Loucy (cell line): ENCODE measurements at regions not wholly inside any gene's neighbourhood (a gene's known extent, or its start where the extent isn't known, plus 50 kb on each side); places are given as distances from the start of the nearest gene placed in this dataset.

ENCODE experiments used
- H2AFZ ChIP-seq: fragments of 200-600 bp; sonication (generic); 2 replicates; pipeline ENCODE4 v1.6.0; 2016; ENCODE audit warnings: antibody characterized with exemption, mild to moderate bottlenecking, low read length, moderate library complexity
- H3F3A ChIP-seq: fragments of 200-600 bp; 2 replicates; pipeline ENCODE4 v1.6.0; 2016; ENCODE audit warnings: antibody characterized with exemption, low read depth, mild to moderate bottlenecking
- H3K27me3 ChIP-seq: fragments of 200-600 bp; sonication (generic); 2 replicates; pipeline ENCODE4 v1.6.1; 2014; ENCODE audit warnings: low read length, mild to moderate bottlenecking; ENCODE audit not compliant: insufficient read depth, poor library complexity, severe bottlenecking
- H3K36me3 ChIP-seq: fragments of 200-600 bp; sonication (generic); 2 replicates; pipeline ENCODE4 v1.6.1; 2016; ENCODE audit warnings: low read length; ENCODE audit not compliant: insufficient read depth
- H3K4me1 ChIP-seq: fragments of 200-600 bp; sonication (generic); 2 replicates; pipeline ENCODE4 v1.5.1; 2014; ENCODE audit warnings: low read length, mild to moderate bottlenecking; ENCODE audit not compliant: insufficient read depth, poor library complexity, severe bottlenecking
- H3K4me2 ChIP-seq: fragments of 200-600 bp; sonication (generic); 2 replicates; pipeline ENCODE4 v1.6.0; 2014; ENCODE audit warnings: antibody characterized with exemption, low read length, low read depth, mild to moderate bottlenecking; ENCODE audit not compliant: poor library complexity, severe bottlenecking
- H3K4me3 ChIP-seq: fragments of 200-600 bp; sonication (generic); 2 replicates; pipeline ENCODE4 v1.5.1; 2014; ENCODE audit warnings: low read length, mild to moderate bottlenecking, mixed read lengths; ENCODE audit not compliant: poor library complexity, severe bottlenecking
- H3K79me2 ChIP-seq: fragments of 200-600 bp; sonication (generic); 2 replicates; pipeline ENCODE4 v1.6.1; 2014; ENCODE audit warnings: low read length; ENCODE audit not compliant: insufficient read depth
- H3K9ac ChIP-seq: fragments of 200-600 bp; sonication (generic); 2 replicates; pipeline ENCODE4 v1.6.0; 2014; ENCODE audit warnings: mild to moderate bottlenecking, low read depth, low read length, moderate library complexity; ENCODE audit not compliant: poor library complexity, severe bottlenecking
- H3K9me2 ChIP-seq: fragments of 200-600 bp; sonication (generic); replicated peaks from 2 replicates; pipeline ENCODE4 v1.6.1; 2016; ENCODE audit warnings: low read depth, low read length, mixed read lengths
- H3K9me3 ChIP-seq: fragments of 200-600 bp; sonication (generic); 2 replicates; pipeline ENCODE4 v1.6.1; 2014; ENCODE audit warnings: mild to moderate bottlenecking, antibody characterized with exemption, low read length, low read depth; ENCODE audit not compliant: insufficient read depth
- H4K20me1 ChIP-seq: fragments of 200-600 bp; sonication (generic); 2 replicates; pipeline ENCODE4 v1.6.0; 2014; ENCODE audit warnings: antibody characterized with exemption, low read length, mild to moderate bottlenecking; ENCODE audit not compliant: insufficient read depth, poor library complexity, severe bottlenecking
- EZH2phosphoT487 ChIP-seq: fragments of 200-600 bp; IDR thresholded peaks from 2 replicates; pipeline ENCODE4 v1.6.1; 2018; ENCODE audit warnings: antibody characterized with exemption, mild to moderate bottlenecking, moderate library complexity, borderline replicate concordance
- TF ChIP-seq, protein P1 (sequence below): fragments of 200-600 bp; sonication (generic); conservative IDR thresholded peaks from 2 replicates; pipeline ENCODE4 v1.5.1; 2014; ENCODE audit warnings: mild to moderate bottlenecking, antibody characterized with exemption, low read length

DNA sequence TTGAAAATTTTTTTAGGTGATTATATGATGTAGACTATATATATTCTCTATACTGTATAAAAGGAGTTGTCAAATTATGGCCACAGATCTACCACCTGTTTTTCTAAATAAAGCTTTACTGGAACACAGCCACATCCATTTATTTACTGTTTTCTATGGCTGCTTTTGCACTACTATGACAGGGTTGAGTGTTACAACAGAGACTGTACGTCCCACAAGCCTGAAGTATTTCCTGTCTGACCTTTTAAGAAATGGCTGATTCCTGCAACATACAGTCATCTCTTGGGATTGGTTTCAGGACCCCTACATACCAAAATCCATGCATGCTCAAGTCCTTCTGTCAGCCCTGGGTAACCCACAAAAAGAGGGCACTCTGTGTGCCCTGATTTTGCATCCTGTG, 508.3 kb downstream of the TSN start:
- H3K27me3 ChIP-seq = no peaks in the 10 kb centered on the region
- H3K9me2 ChIP-seq = no peaks in the 10 kb centered on the region
- H3K36me3 ChIP-seq = no peaks in the 10 kb centered on the region
- no peak for TF ChIP-seq EZH2phosphoT487
- TF ChIP-seq, protein P1, sequence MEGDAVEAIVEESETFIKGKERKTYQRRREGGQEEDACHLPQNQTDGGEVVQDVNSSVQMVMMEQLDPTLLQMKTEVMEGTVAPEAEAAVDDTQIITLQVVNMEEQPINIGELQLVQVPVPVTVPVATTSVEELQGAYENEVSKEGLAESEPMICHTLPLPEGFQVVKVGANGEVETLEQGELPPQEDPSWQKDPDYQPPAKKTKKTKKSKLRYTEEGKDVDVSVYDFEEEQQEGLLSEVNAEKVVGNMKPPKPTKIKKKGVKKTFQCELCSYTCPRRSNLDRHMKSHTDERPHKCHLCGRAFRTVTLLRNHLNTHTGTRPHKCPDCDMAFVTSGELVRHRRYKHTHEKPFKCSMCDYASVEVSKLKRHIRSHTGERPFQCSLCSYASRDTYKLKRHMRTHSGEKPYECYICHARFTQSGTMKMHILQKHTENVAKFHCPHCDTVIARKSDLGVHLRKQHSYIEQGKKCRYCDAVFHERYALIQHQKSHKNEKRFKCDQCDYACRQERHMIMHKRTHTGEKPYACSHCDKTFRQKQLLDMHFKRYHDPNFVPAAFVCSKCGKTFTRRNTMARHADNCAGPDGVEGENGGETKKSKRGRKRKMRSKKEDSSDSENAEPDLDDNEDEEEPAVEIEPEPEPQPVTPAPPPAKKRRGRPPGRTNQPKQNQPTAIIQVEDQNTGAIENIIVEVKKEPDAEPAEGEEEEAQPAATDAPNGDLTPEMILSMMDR = no peak
- H3K4me3 ChIP-seq = no peak overlapping the region
- H3F3A ChIP-seq = no peaks in the 10 kb centered on the region
- no peaks in the 10 kb centered on the region for H3K4me1 ChIP-seq
- H3K4me2 ChIP-seq = no peak overlapping the region
- no peaks in the 10 kb centered on the region for H3K9me3 ChIP-seq
- H3K79me2 ChIP-seq = no peaks in the 10 kb centered on the region
- H4K20me1 ChIP-seq = no peaks in the 10 kb centered on the region
- H3K9ac ChIP-seq = no peak overlapping the region
- H2AFZ ChIP-seq = no peak overlapping the region

DNA sequence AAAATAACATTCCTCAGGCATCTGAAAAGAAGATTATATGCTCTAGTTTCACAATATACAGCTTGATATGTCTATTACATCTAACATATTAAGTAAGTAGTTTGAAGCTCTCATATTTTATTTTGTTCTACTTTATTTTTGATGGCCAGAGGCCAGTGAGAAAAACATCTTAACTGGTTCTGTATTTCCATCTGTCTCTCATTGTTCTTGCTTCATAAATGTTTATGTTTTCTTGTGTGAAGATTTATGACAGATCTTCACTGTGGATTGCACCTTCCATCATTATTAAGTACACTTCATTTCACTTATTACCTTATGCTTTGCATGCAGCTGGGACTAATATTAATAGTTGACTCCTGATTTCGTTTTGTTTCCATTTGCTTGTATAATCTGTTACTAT, 511.2 kb downstream of the TSN start:
- no peak for TF ChIP-seq EZH2phosphoT487
- no peaks in the 10 kb centered on the region for H3K4me1 ChIP-seq

DNA sequence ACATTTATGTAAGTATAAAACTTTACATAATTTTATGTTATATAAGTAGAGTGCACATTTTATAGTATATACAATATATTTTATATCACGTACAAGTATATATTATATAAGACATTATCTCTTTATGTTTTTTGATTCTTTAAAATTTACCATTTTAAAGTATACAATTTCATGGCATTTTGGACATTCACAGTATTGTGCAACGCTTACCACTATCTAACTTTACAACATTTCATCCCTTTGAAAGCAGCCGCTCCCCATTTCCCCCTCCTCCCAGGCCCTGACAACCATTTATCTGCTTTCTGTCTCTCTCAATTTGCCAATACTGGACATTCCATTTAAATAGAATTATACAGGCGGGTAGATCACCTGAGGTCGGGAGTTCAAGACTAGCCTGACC, 512.5 kb downstream of the TSN start:
- no peaks in the 10 kb centered on the region for H3K27me3 ChIP-seq
- H3K4me3 ChIP-seq = no peak overlapping the region
- H3F3A ChIP-seq = no peaks in the 10 kb centered on the region
- no peak overlapping the region for H3K9ac ChIP-seq
- TF ChIP-seq EZH2phosphoT487 = no peak
- TF ChIP-seq, protein P1 = no peak
- no peaks in the 10 kb centered on the region for H3K79me2 ChIP-seq
- H3K9me3 ChIP-seq = no peaks in the 10 kb centered on the region
- H3K4me1 ChIP-seq = no peaks in the 10 kb centered on the region
- H4K20me1 ChIP-seq = no peaks in the 10 kb centered on the region
- no peak overlapping the region for H3K4me2 ChIP-seq
- H3K36me3 ChIP-seq = no peaks in the 10 kb centered on the region
- H2AFZ ChIP-seq = no peak overlapping the region
- H3K9me2 ChIP-seq = no peaks in the 10 kb centered on the region

More for the DNA sequence above, 511.2 kb downstream of the TSN start:
- no peak overlapping the region for H3K4me2 ChIP-seq
- H2AFZ ChIP-seq = no peak overlapping the region
- H3K36me3 ChIP-seq = no peaks in the 10 kb centered on the region
- H3K79me2 ChIP-seq = no peaks in the 10 kb centered on the region
- no peaks in the 10 kb centered on the region for H3K9me2 ChIP-seq
- no peak overlapping the region for H3K4me3 ChIP-seq
- H3K9me3 ChIP-seq = no peaks in the 10 kb centered on the region
- H3K27me3 ChIP-seq = no peaks in the 10 kb centered on the region
- H4K20me1 ChIP-seq = no peaks in the 10 kb centered on the region
- no peaks in the 10 kb centered on the region for H3F3A ChIP-seq
- H3K9ac ChIP-seq = no peak overlapping the region

DNA sequence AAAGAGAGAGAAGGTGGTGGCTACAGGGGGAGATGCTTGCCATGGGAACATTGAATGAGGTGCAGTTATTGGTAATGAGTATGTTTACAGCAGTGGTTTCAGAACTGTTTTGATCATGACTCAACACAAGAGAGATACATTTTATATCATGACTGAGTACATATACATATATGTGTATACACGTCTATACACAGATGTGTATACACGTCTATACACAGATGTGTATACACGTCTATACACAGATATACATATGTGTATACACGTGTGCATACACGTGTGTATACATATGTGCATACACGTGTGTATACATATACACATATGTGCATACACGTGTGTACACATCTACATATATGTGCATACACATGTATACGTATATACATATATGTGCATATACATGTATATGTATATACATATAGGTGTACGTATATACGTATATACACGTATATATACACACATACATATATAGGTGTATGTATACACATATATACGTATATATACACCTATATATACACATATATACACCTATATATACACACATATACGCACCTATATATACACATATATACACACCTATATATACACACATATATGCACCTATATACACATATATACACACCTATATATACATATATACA, 518.5 kb downstream of the TSN start:
- Histone ChIP-seq H3K9me2 (no peaks in the 10 kb centered on the region), H3K36me3 (no peaks in the 10 kb centered on the region), H3K4me2 (no peak overlapping the region), H3K9ac (no peak overlapping the region), H3K4me1 (no peaks in the 10 kb centered on the region), H3K9me3 (no peaks in the 10 kb centered on the region), H2AFZ (no peak overlapping the region), H3K79me2 (no peaks in the 10 kb centered on the region), H3F3A (no peaks in the 10 kb centered on the region), H4K20me1 (no peaks in the 10 kb centered on the region), H3K27me3 (no peaks in the 10 kb centered on the region), H3K4me3 (no peak overlapping the region)
- TF ChIP-seq EZH2phosphoT487 = no peak
- TF ChIP-seq, protein P1 = no peak
